GM23338 (cell line): ENCODE measurements at regions not wholly inside any gene's neighbourhood (a gene's known extent, or its start where the extent isn't known, plus 50 kb on each side); places are given as distances from the start of the nearest gene placed in this dataset.

Experiments
- ATAC-seq: fragments of 200-7000 bp; cut with Tn5 transposase; 3 replicates; pipeline ENCODE4 v1.9.1; 2020
- DNase-seq: peaks from one replicate; pipeline ENCODE4 v3.0.0-alpha.2; 2015; ENCODE audit warnings: low spot score
- H2AFZ ChIP-seq: fragments of 200-600 bp; sonication (generic); 2 replicates; pipeline ENCODE4 v1.8.0; 2016; ENCODE audit warnings: antibody characterized with exemption, mild to moderate bottlenecking, moderate library complexity
- H3F3A ChIP-seq: fragments of 200-600 bp; sonication (generic); replicated peaks from 2 replicates; pipeline ENCODE4 v1.8.0; 2017; ENCODE audit warnings: antibody characterized with exemption, mixed run types, low read depth
- H3K27ac ChIP-seq: fragments of 200-600 bp; sonication (generic); 2 replicates; pipeline ENCODE4 v1.6.1; 2016; ENCODE audit warnings: low read depth
- H3K27me3 ChIP-seq: fragments of 200-600 bp; sonication (generic); 2 replicates; pipeline ENCODE4 v1.8.0; 2016; ENCODE audit warnings: mild to moderate bottlenecking, mixed run types, moderate library complexity; ENCODE audit not compliant: insufficient read depth
- H3K36me3 ChIP-seq: fragments of 200-600 bp; sonication (generic); 2 replicates; pipeline ENCODE4 v1.8.0; 2016; ENCODE audit warnings: mild to moderate bottlenecking; ENCODE audit not compliant: insufficient read depth
- H3K4me1 ChIP-seq: fragments of 200-600 bp; sonication (generic); 2 replicates; pipeline ENCODE4 v1.8.0; 2016; ENCODE audit warnings: mild to moderate bottlenecking, moderate library complexity; ENCODE audit not compliant: insufficient read depth
- H3K4me2 ChIP-seq: fragments of 200-600 bp; sonication (generic); 2 replicates; pipeline ENCODE4 v1.7.1; 2017; ENCODE audit warnings: mixed run types
- H3K4me3 ChIP-seq: fragments of 200-600 bp; sonication (generic); 2 replicates; pipeline ENCODE4 v1.6.1; 2016; ENCODE audit warnings: mixed run types
- H3K79me2 ChIP-seq: fragments of 200-600 bp; sonication (generic); replicated peaks from 2 replicates; pipeline ENCODE4 v1.8.0; 2017; ENCODE audit warnings: mild to moderate bottlenecking; ENCODE audit not compliant: insufficient read depth
- H3K9me2 ChIP-seq: fragments of 200-600 bp; sonication (generic); 2 replicates; pipeline ENCODE4 v1.8.0; 2017; ENCODE audit not compliant: insufficient read depth
- H4K20me1 ChIP-seq: fragments of 200-600 bp; sonication (generic); replicated peaks from 2 replicates; pipeline ENCODE4 v1.8.0; 2017; ENCODE audit warnings: mild to moderate bottlenecking; ENCODE audit not compliant: insufficient read depth
- H3K27ac Mint-ChIP-seq: 2 replicates; pipeline ENCODE4 v1.8.0; 2020; ENCODE audit warnings: inconsistent platforms, mild to moderate bottlenecking, moderate library complexity, mixed read lengths
- H3K27me3 Mint-ChIP-seq: 3 replicates; pipeline ENCODE4 v1.8.0; 2022; ENCODE audit warnings: low read depth, mild to moderate bottlenecking, moderate library complexity, mixed read lengths, inconsistent platforms; ENCODE audit not compliant: insufficient read depth, poor library complexity
- H3K36me3 Mint-ChIP-seq: 3 replicates; pipeline ENCODE4 v1.8.0; 2021; ENCODE audit warnings: low read depth, mild to moderate bottlenecking, inconsistent platforms, moderate library complexity, mixed read lengths
- H3K4me1 Mint-ChIP-seq: 3 replicates; pipeline ENCODE4 v1.8.0; 2020; ENCODE audit warnings: mild to moderate bottlenecking, inconsistent platforms, mixed read lengths
- H3K4me3 Mint-ChIP-seq: 3 replicates; pipeline ENCODE4 v1.8.0; 2021; ENCODE audit warnings: moderate library complexity, mild to moderate bottlenecking, inconsistent platforms, mixed read lengths
- H3K9me3 Mint-ChIP-seq: 3 replicates; pipeline ENCODE4 v1.8.0; 2020; ENCODE audit warnings: moderate library complexity, mild to moderate bottlenecking, inconsistent platforms, mixed read lengths
- CREB1 ChIP-seq: fragments of 250-450 bp; sonication (Bioruptor Pico); IDR thresholded peaks from 2 replicates; pipeline ENCODE4 v1.5.0; 2020; ENCODE audit warnings: low read depth, mild to moderate bottlenecking, moderate library complexity
- CTCF ChIP-seq, 2 experiments: fragments of 200-600 bp in 1 of 2; sonication (generic) in 1 of 2; conservative IDR thresholded peaks; 2 replicates each; pipeline versions ENCODE4 v1.5.1 to v1.6.1; 2016 to 2017; ENCODE audit warnings: antibody characterized with exemption in 2 of 2, low read depth in 2 of 2, mild to moderate bottlenecking in 2 of 2, moderate library complexity in 1 of 2
- ETS1 ChIP-seq: IDR thresholded peaks from 2 replicates; pipeline ENCODE4 v1.6.1; 2016; ENCODE audit warnings: antibody characterized with exemption
- EZH2 ChIP-seq: fragments of 200-600 bp; sonication (generic); IDR thresholded peaks from one replicate; pipeline ENCODE4 v1.8.0; 2017; ENCODE audit warnings: antibody characterized with exemption, mild to moderate bottlenecking, low read depth; ENCODE audit not compliant: unreplicated experiment
- JUNB ChIP-seq: IDR thresholded peaks from one replicate; pipeline ENCODE4 v1.6.1; 2016; ENCODE audit warnings: antibody characterized with exemption; ENCODE audit not compliant: unreplicated experiment
- NANOG ChIP-seq: IDR thresholded peaks from 2 replicates; pipeline ENCODE4 v1.6.1; 2016; ENCODE audit warnings: antibody characterized with exemption, borderline replicate concordance
- POLR2AphosphoS5 ChIP-seq: IDR thresholded peaks from 2 replicates; pipeline ENCODE4 v1.6.1; 2016; ENCODE audit warnings: antibody characterized with exemption, low read depth
- REST ChIP-seq: IDR thresholded peaks from one replicate; pipeline ENCODE4 v1.6.1; 2018; ENCODE audit warnings: antibody characterized with exemption; ENCODE audit not compliant: unreplicated experiment
- STAT1 ChIP-seq: IDR thresholded peaks from one replicate; pipeline ENCODE4 v1.6.1; 2016; ENCODE audit warnings: antibody characterized with exemption; ENCODE audit not compliant: unreplicated experiment
- ZNF114 ChIP-seq: fragments of 250-450 bp; sonication (Bioruptor Pico); IDR thresholded peaks from 2 replicates; pipeline ENCODE4 v1.5.0; 2020; ENCODE audit warnings: mild to moderate bottlenecking, moderate library complexity
- ZNF331 ChIP-seq: fragments of 250-450 bp; sonication (Bioruptor Pico); IDR thresholded peaks from 2 replicates; pipeline ENCODE4 v1.5.0; 2020; ENCODE audit warnings: low read depth, mild to moderate bottlenecking, moderate library complexity

- H3K9me3 Mint-ChIP-seq, result peaks cover 21% of the 10 kb centered on the region
- H3K27me3 ChIP-seq, result no peaks in the 10 kb centered on the region
- H3K27me3 Mint-ChIP-seq, result peaks cover 16% of the 10 kb centered on the region
- H3K9me2 ChIP-seq, result no peaks in the 10 kb centered on the region
- H3K79me2 ChIP-seq, result no peaks in the 10 kb centered on the region
- H3K4me1 Mint-ChIP-seq, result no peaks in the 10 kb centered on the region
- H3K4me3 ChIP-seq, result no peak overlapping the region
- H4K20me1 ChIP-seq, result no peaks in the 10 kb centered on the region
- H2AFZ ChIP-seq, result no peak overlapping the region
- no peak for TF ChIP-seq REST
- TF ChIP-seq ETS1, result no peak
- TF ChIP-seq POLR2AphosphoS5, result no peak
- no peaks in the 10 kb centered on the region for H3F3A ChIP-seq
- H3K27ac ChIP-seq, result no peak overlapping the region
- DNase-seq, result no peak
- no peak overlapping the region for H3K4me2 ChIP-seq
- H3K4me3 Mint-ChIP-seq, result no peak overlapping the region
- H3K36me3 ChIP-seq, result no peaks in the 10 kb centered on the region
- H3K36me3 Mint-ChIP-seq, result peaks cover 8% of the 10 kb centered on the region; the same call in 2 of the 3 replicates
- H3K27ac Mint-ChIP-seq, result no peak overlapping the region
- no peaks in the 10 kb centered on the region for H3K4me1 ChIP-seq
- ATAC-seq, result no peak
These were observed 77.8 kb upstream of the GPC1 start for GRCh38 chr2:240357641-240358012.

- Mint-ChIP-seq H3K4me3 (no peak overlapping the region), H3K27me3 (peaks cover 18% of the 10 kb centered on the region), H3K27ac (no peak overlapping the region), H3K36me3 (peaks cover 8% of the 10 kb centered on the region; the same call in 2 of the 3 replicates), H3K4me1 (no peaks in the 10 kb centered on the region), H3K9me3 (peaks cover 21% of the 10 kb centered on the region)
- H3K4me1 ChIP-seq, result no peaks in the 10 kb centered on the region
- H4K20me1 ChIP-seq, result no peaks in the 10 kb centered on the region
- no peaks in the 10 kb centered on the region for H3K27me3 ChIP-seq
- ATAC-seq, result peak; percentile 31
- TF ChIP-seq STAT1 (no peak), NANOG (no peak), ETS1 (no peak), CTCF (conservative IDR thresholded peaks at IDR 0.05; ENCODE audit: low read depth in 2 of 2) (no peak), CREB1 (no peak), ZNF114 (CRISPR knock-in tag) (no peak), POLR2AphosphoS5 (no peak), ZNF331 (CRISPR knock-in tag) (no peak), EZH2 (no peak), JUNB (no peak), REST (no peak)
- H3F3A ChIP-seq, result no peaks in the 10 kb centered on the region
- H3K9me2 ChIP-seq, result no peaks in the 10 kb centered on the region
- H3K36me3 ChIP-seq, result no peaks in the 10 kb centered on the region
- no peak overlapping the region for H3K4me2 ChIP-seq
- no peak overlapping the region for H3K27ac ChIP-seq
- no peak for DNase-seq
- no peak overlapping the region for H3K4me3 ChIP-seq
- H3K79me2 ChIP-seq, result no peaks in the 10 kb centered on the region
- no peak overlapping the region for H2AFZ ChIP-seq
These were observed 77.4 kb upstream of the GPC1 start for GRCh38 chr2:240358080-240358479.
